Natural killer cell treated with Interleukin-12 subunit alpha and Interleukin-12 subunit beta and Interleukin-15 and Interleukin-18, amount 100 ng/mL, for 72 hours (primary cell): ENCODE measurements at regions not wholly inside any gene's neighbourhood (a gene's known extent, or its start where the extent isn't known, plus 50 kb on each side); places are given as distances from the start of the nearest gene placed in this dataset.

Experiments
- ATAC-seq, 2 donors: fragments of 150-1000 bp; cut with Tn5 transposase in 1 of 2; sonication (Bioruptor Pico), chemical (Tn5 transposase) in 1 of 2; 2 replicates each; pipeline ENCODE4 v1.10.0; 2021
- DNase-seq: peaks from one replicate; pipeline ENCODE4 v3.0.0; 2022; ENCODE audit warnings: low spot score
- H3K27ac Mint-ChIP-seq, 2 donors: 1 replicate in 1 of 2; 2 replicates in 1 of 2; pipeline ENCODE4 v1.8.0; 2022; ENCODE audit warnings: mixed read lengths in 2 of 2, mild to moderate bottlenecking in 1 of 2, moderate library complexity in 1 of 2
- H3K27me3 Mint-ChIP-seq, 2 donors: 1 replicate in 1 of 2; 2 replicates in 1 of 2; pipeline ENCODE4 v1.8.0; 2022; ENCODE audit warnings: mixed read lengths in 2 of 2
- H3K36me3 Mint-ChIP-seq: one replicate; pipeline ENCODE4 v1.8.0; 2022; ENCODE audit warnings: mixed read lengths
- H3K4me1 Mint-ChIP-seq, 2 donors: 1 replicate in 1 of 2; 2 replicates in 1 of 2; pipeline ENCODE4 v1.8.0; 2022; ENCODE audit warnings: low read depth in 2 of 2, mixed read lengths in 2 of 2, mild to moderate bottlenecking in 1 of 2
- H3K4me3 Mint-ChIP-seq: one replicate; pipeline ENCODE4 v1.8.0; 2022; ENCODE audit warnings: mixed read lengths
- H3K9me3 Mint-ChIP-seq: 2 replicates; pipeline ENCODE4 v1.8.0; 2022; ENCODE audit warnings: mixed read lengths

GRCh38 chr18:34097312-34097711 lies 127.4 kb downstream of the NOL4 start:
- no peak overlapping the region for H3K4me3 Mint-ChIP-seq
- H3K9me3 Mint-ChIP-seq: peaks cover 9% of the 10 kb centered on the region
- ATAC-seq (no peak), DNase-seq (no peak)
- H3K4me1 Mint-ChIP-seq: no peaks in the 10 kb centered on the region
- H3K27me3 Mint-ChIP-seq: no peaks in the 10 kb centered on the region
- H3K36me3 Mint-ChIP-seq: no peaks in the 10 kb centered on the region
- no peak overlapping the region for H3K27ac Mint-ChIP-seq

GRCh38 chr18:34094148-34094547 lies 130.6 kb downstream of the NOL4 start:
- no peaks in the 10 kb centered on the region for H3K36me3 Mint-ChIP-seq
- H3K27me3 Mint-ChIP-seq: no peaks in the 10 kb centered on the region
- no peak overlapping the region for H3K27ac Mint-ChIP-seq
- no peaks in the 10 kb centered on the region for H3K4me1 Mint-ChIP-seq
- H3K9me3 Mint-ChIP-seq: peaks cover 15% of the 10 kb centered on the region
- H3K4me3 Mint-ChIP-seq: no peak overlapping the region
- ATAC-seq (no peak), DNase-seq (no peak)

- no peaks in the 10 kb centered on the region for H3K27me3 Mint-ChIP-seq
- H3K36me3 Mint-ChIP-seq: no peaks in the 10 kb centered on the region
- DNase-seq (no peak), ATAC-seq (no peak)
- no peak overlapping the region for H3K27ac Mint-ChIP-seq
- H3K4me1 Mint-ChIP-seq: no peaks in the 10 kb centered on the region
- no peak overlapping the region for H3K4me3 Mint-ChIP-seq
- H3K9me3 Mint-ChIP-seq: peaks cover 15% of the 10 kb centered on the region
Measured at GRCh38 chr18:34092796-34093195, 131.9 kb downstream of the NOL4 start.

- no peak overlapping the region for H3K4me3 Mint-ChIP-seq
- no peak for ATAC-seq
- H3K27me3 Mint-ChIP-seq: no peaks in the 10 kb centered on the region
- DNase-seq: no peak
- no peak overlapping the region for H3K27ac Mint-ChIP-seq
- H3K9me3 Mint-ChIP-seq: peaks cover 10% of the 10 kb centered on the region
- no peaks in the 10 kb centered on the region for H3K36me3 Mint-ChIP-seq
- no peaks in the 10 kb centered on the region for H3K4me1 Mint-ChIP-seq
Measured at GRCh38 chr18:34086370-34086769, 138.3 kb downstream of the NOL4 start.

- no peaks in the 10 kb centered on the region for H3K36me3 Mint-ChIP-seq
- no peak for ATAC-seq
- H3K27ac Mint-ChIP-seq: no peak overlapping the region
- DNase-seq: no peak
- H3K9me3 Mint-ChIP-seq: peaks cover 5% of the 10 kb centered on the region
- no peaks in the 10 kb centered on the region for H3K27me3 Mint-ChIP-seq
- H3K4me1 Mint-ChIP-seq: no peaks in the 10 kb centered on the region
- H3K4me3 Mint-ChIP-seq: no peak overlapping the region
Measured at GRCh38 chr18:34085140-34085739, 139.5 kb downstream of the NOL4 start.

- Mint-ChIP-seq H3K36me3 (no peaks in the 10 kb centered on the region), H3K9me3 (peaks cover 4% of the 10 kb centered on the region), H3K4me1 (no peaks in the 10 kb centered on the region), H3K4me3 (no peak overlapping the region), H3K27ac (no peak overlapping the region), H3K27me3 (no peaks in the 10 kb centered on the region)
- DNase-seq: no peak
- no peak for ATAC-seq
Measured at GRCh38 chr18:34084635-34085034, 140.1 kb downstream of the NOL4 start.

GRCh38 chr18:34083910-34084535 lies 140.7 kb downstream of the NOL4 start:
- Mint-ChIP-seq H3K27ac (no peak overlapping the region), H3K4me3 (no peak overlapping the region), H3K9me3 (peaks cover 6% of the 10 kb centered on the region), H3K36me3 (no peaks in the 10 kb centered on the region), H3K27me3 (no peaks in the 10 kb centered on the region), H3K4me1 (no peaks in the 10 kb centered on the region)
- no peak for DNase-seq
- ATAC-seq: no peak

GRCh38 chr18:34077599-34077998 lies 147.1 kb downstream of the NOL4 start:
- no peak overlapping the region for H3K27ac Mint-ChIP-seq
- no peaks in the 10 kb centered on the region for H3K36me3 Mint-ChIP-seq
- no peak for ATAC-seq
- H3K9me3 Mint-ChIP-seq: peaks cover 3% of the 10 kb centered on the region
- H3K4me3 Mint-ChIP-seq: no peak overlapping the region
- H3K27me3 Mint-ChIP-seq: no peaks in the 10 kb centered on the region
- H3K4me1 Mint-ChIP-seq: no peaks in the 10 kb centered on the region
- no peak for DNase-seq

GRCh38 chr18:34075963-34076860 lies 148.5 kb downstream of the NOL4 start:
- Mint-ChIP-seq H3K4me3 (no peak overlapping the region), H3K9me3 (peaks cover 3% of the 10 kb centered on the region), H3K27ac (no peak overlapping the region), H3K36me3 (no peaks in the 10 kb centered on the region), H3K4me1 (no peaks in the 10 kb centered on the region), H3K27me3 (no peaks in the 10 kb centered on the region)
- DNase-seq: no peak
- ATAC-seq: no peak

- Mint-ChIP-seq H3K27me3 (no peaks in the 10 kb centered on the region), H3K36me3 (peaks cover 10% of the 10 kb centered on the region), H3K9me3 (peaks cover 10% of the 10 kb centered on the region), H3K4me3 (no peak overlapping the region), H3K4me1 (no peaks in the 10 kb centered on the region), H3K27ac (no peak overlapping the region)
- DNase-seq (no peak), ATAC-seq (no peak)
Measured at GRCh38 chr18:34061226-34061625, 163.5 kb downstream of the NOL4 start.

GRCh38 chr18:34055227-34055626 lies 169.5 kb downstream of the NOL4 start:
- Mint-ChIP-seq H3K4me1 (no peaks in the 10 kb centered on the region), H3K27me3 (no peaks in the 10 kb centered on the region), H3K27ac (no peak overlapping the region), H3K9me3 (peaks cover 21% of the 10 kb centered on the region), H3K36me3 (peaks cover 12% of the 10 kb centered on the region), H3K4me3 (no peak overlapping the region)
- DNase-seq: no peak
- ATAC-seq: no peak

GRCh38 chr18:34050661-34051060 lies 174.1 kb downstream of the NOL4 start:
- DNase-seq (no peak), ATAC-seq (no peak)
- Mint-ChIP-seq H3K36me3 (peaks cover 3% of the 10 kb centered on the region), H3K4me1 (no peaks in the 10 kb centered on the region), H3K27me3 (no peaks in the 10 kb centered on the region), H3K27ac (no peak overlapping the region), H3K4me3 (no peak overlapping the region), H3K9me3 (peaks cover 22% of the 10 kb centered on the region)

- no peak for ATAC-seq
- H3K27me3 Mint-ChIP-seq: no peaks in the 10 kb centered on the region
- H3K36me3 Mint-ChIP-seq: no peaks in the 10 kb centered on the region
- H3K27ac Mint-ChIP-seq: no peak overlapping the region
- peaks cover 20% of the 10 kb centered on the region for H3K9me3 Mint-ChIP-seq
- H3K4me3 Mint-ChIP-seq: no peak overlapping the region
- no peaks in the 10 kb centered on the region for H3K4me1 Mint-ChIP-seq
- DNase-seq: no peak
Measured at GRCh38 chr18:34049511-34049910, 175.2 kb downstream of the NOL4 start.

GRCh38 chr18:34048423-34048822 lies 176.3 kb downstream of the NOL4 start:
- Mint-ChIP-seq H3K9me3 (peaks cover 18% of the 10 kb centered on the region), H3K27ac (no peak overlapping the region), H3K4me3 (no peak overlapping the region), H3K36me3 (no peaks in the 10 kb centered on the region), H3K27me3 (no peaks in the 10 kb centered on the region), H3K4me1 (no peaks in the 10 kb centered on the region)
- ATAC-seq (no peak), DNase-seq (no peak)
